H1 (cell line): ENCODE measurements at regions not wholly inside any gene's neighbourhood (a gene's known extent, or its start where the extent isn't known, plus 50 kb on each side); places are given as distances from the start of the nearest gene placed in this dataset.
"Not testable (repeated sequence)": the region's sequence is repeated elsewhere in the genome, so short reads cannot be mapped to it uniquely, and the experiment has no call there.

ENCODE experiments used
- CTCF ChIA-PET: fragments of 300-600 bp; sonication (Branson Sonifier 250); formaldehyde crosslinking; loops from one replicate; lab custom pipeline; 2021; ENCODE audit not compliant: partially characterized antibody; lab: Charles Lee
- POLR2A ChIA-PET: fragments of 300-600 bp; sonication (Branson Sonifier 250); formaldehyde crosslinking; loops from one replicate; lab custom pipeline; 2021; ENCODE audit warnings: inconsistent platforms; ENCODE audit not compliant: partially characterized antibody; lab: Charles Lee
- DNase-seq, 2 experiments: peaks; one replicate each; pipeline versions ENCODE4 v3.0.0 to v3.0.0-alpha.2; 2010 to 2022; ENCODE audit warnings: low spot score in 2 of 2, low read depth in 1 of 2, mixed read lengths in 1 of 2
- FAIRE-seq: peaks from 2 replicates; lab custom pipeline; 2011; peaks lifted over from hg19 to GRCh38; lab: Jason Lieb, UNC
- H2AFZ ChIP-seq: 2 replicates; pipeline ENCODE4 v1.8.1; 2012; ENCODE audit warnings: low read length, inconsistent platforms
- H2AK5ac ChIP-seq: 2 replicates; pipeline ENCODE4 v1.6.1; 2013; ENCODE audit warnings: low read depth, low read length
- H2BK120ac ChIP-seq: replicated peaks from 2 replicates; pipeline ENCODE3; 2013; ENCODE audit warnings: low read depth, low read length, inconsistent platforms
- H2BK12ac ChIP-seq: 2 replicates; pipeline ENCODE4 v1.6.1; 2013; ENCODE audit warnings: low read depth, low read length
- H2BK15ac ChIP-seq: 2 replicates; pipeline ENCODE4 v1.6.1; 2013; ENCODE audit warnings: low read length
- H2BK20ac ChIP-seq: 2 replicates; pipeline ENCODE4 v1.6.1; 2013; ENCODE audit warnings: low read length
- H2BK5ac ChIP-seq: 2 replicates; pipeline ENCODE4 v1.6.1; 2013; ENCODE audit warnings: low read depth, low read length
- H3K14ac ChIP-seq: 2 replicates; pipeline ENCODE4 v1.6.1; 2013; ENCODE audit warnings: inconsistent platforms; ENCODE audit not compliant: insufficient read length
- H3K18ac ChIP-seq: 2 replicates; pipeline ENCODE4 v1.6.1; 2013; ENCODE audit warnings: low read length; ENCODE audit errors: extremely low read depth
- H3K23ac ChIP-seq: 2 replicates; pipeline ENCODE4 v1.6.1; 2013; ENCODE audit warnings: inconsistent platforms; ENCODE audit not compliant: insufficient read length
- H3K23me2 ChIP-seq: 2 replicates; pipeline ENCODE4 v1.6.1; 2013; ENCODE audit warnings: low read depth, low read length
- H3K27ac ChIP-seq: 2 replicates; pipeline ENCODE4 v1.6.1; 2011; ENCODE audit warnings: low read depth, low read length, inconsistent platforms
- H3K27me3 ChIP-seq, 4 experiments: replicated peaks in 1 of 4; 1 replicate in 1 of 4; 2 replicates in 3 of 4; pipeline versions ENCODE4 v1.6.1 to v1.8.1; 2011 to 2013; ENCODE audit warnings: low read length in 3 of 4, mild to moderate bottlenecking in 3 of 4, inconsistent platforms in 2 of 4, mixed read lengths in 2 of 4, moderate library complexity in 1 of 4; ENCODE audit not compliant: control insufficient read depth in 3 of 4, insufficient read depth in 3 of 4; ENCODE audit errors: extremely low read depth in 1 of 4
- H3K36me3 ChIP-seq, 4 experiments: 2 replicates each; pipeline versions ENCODE4 v1.6.1 to v1.8.1; 2011 to 2013; ENCODE audit warnings: mild to moderate bottlenecking in 4 of 4, low read length in 3 of 4, moderate library complexity in 2 of 4, control low read depth in 1 of 4, inconsistent platforms in 1 of 4; ENCODE audit not compliant: insufficient read depth in 4 of 4, control insufficient read depth in 2 of 4
- H3K4ac ChIP-seq: replicated peaks from 2 replicates; pipeline ENCODE3; 2013; ENCODE audit warnings: low read length, low read depth, mixed read lengths, inconsistent platforms; ENCODE audit not compliant: insufficient read length
- H3K4me1 ChIP-seq, 4 experiments: replicated peaks in 1 of 4; 1 replicate in 1 of 4; 2 replicates in 3 of 4; pipeline versions ENCODE4 v1.6.1 to v1.8.1; 2011 to 2013; ENCODE audit warnings: low read length in 3 of 4, inconsistent platforms in 2 of 4, mixed read lengths in 1 of 4; ENCODE audit not compliant: insufficient read depth in 4 of 4, control insufficient read depth in 3 of 4
- H3K4me2 ChIP-seq, 2 experiments: 2 replicates each; pipeline versions ENCODE4 v1.6.1 to v1.8.1; 2011 to 2013; ENCODE audit warnings: low read depth in 2 of 2, low read length in 2 of 2, control low read depth in 1 of 2, inconsistent platforms in 1 of 2, mild to moderate bottlenecking in 1 of 2; ENCODE audit not compliant: insufficient read depth in 1 of 2
- H3K4me3 ChIP-seq, 4 experiments: fragments of 200-600, 300-600 bp in 1 of 4; sonication (generic), shearing (Covaris generic), sonication (Bioruptor Twin) in 1 of 4; 2 replicates each; pipeline versions ENCODE4 v1.5.1 to v1.8.1; 2011 to 2016; ENCODE audit warnings: low read length in 4 of 4, low read depth in 3 of 4, control low read depth in 2 of 4, inconsistent platforms in 2 of 4, mild to moderate bottlenecking in 2 of 4, mixed read lengths in 1 of 4, moderate library complexity in 1 of 4; ENCODE audit not compliant: insufficient read depth in 2 of 4; ENCODE audit errors: extremely low read depth in 1 of 4
- H3K56ac ChIP-seq: replicated peaks from 2 replicates; pipeline ENCODE3; 2013; ENCODE audit warnings: low read depth, mild to moderate bottlenecking, mixed read lengths, low read length, inconsistent platforms; ENCODE audit not compliant: insufficient read length
- H3K79me1 ChIP-seq: 2 replicates; pipeline ENCODE4 v1.6.1; 2013; ENCODE audit warnings: low read depth, low read length, control low read depth
- H3K79me2 ChIP-seq, 2 experiments: 2 replicates each; pipeline versions ENCODE4 v1.6.1 to v1.8.1; 2012 to 2013; ENCODE audit warnings: low read length in 2 of 2, mild to moderate bottlenecking in 2 of 2, inconsistent platforms in 1 of 2; ENCODE audit not compliant: insufficient read depth in 2 of 2, control insufficient read depth in 1 of 2
- H3K9ac ChIP-seq, 4 experiments: replicated peaks in 1 of 4; 1 replicate in 1 of 4; 2 replicates in 3 of 4; pipeline versions ENCODE4 v1.6.1 to v1.8.1; 2011 to 2013; ENCODE audit warnings: low read depth in 3 of 4, low read length in 3 of 4, control low read depth in 2 of 4, mild to moderate bottlenecking in 2 of 4, moderate library complexity in 2 of 4, inconsistent platforms in 1 of 4; ENCODE audit errors: extremely low read depth in 1 of 4
- H3K9me3 ChIP-seq, 2 experiments: 2 replicates each; pipeline versions ENCODE4 v1.6.1 to v1.8.1; 2012 to 2013; ENCODE audit warnings: mild to moderate bottlenecking in 2 of 2, moderate library complexity in 2 of 2, control low read depth in 1 of 2, inconsistent platforms in 1 of 2, low read depth in 1 of 2, low read length in 1 of 2, mixed read lengths in 1 of 2; ENCODE audit not compliant: insufficient read depth in 2 of 2
- H4K20me1 ChIP-seq, 2 experiments: replicated peaks in 1 of 2; 2 replicates each; pipeline versions ENCODE3 to v1.8.1; 2011 to 2013; ENCODE audit warnings: inconsistent platforms in 2 of 2, low read length in 2 of 2, mild to moderate bottlenecking in 1 of 2; ENCODE audit not compliant: insufficient read depth in 2 of 2, control insufficient read depth in 1 of 2
- H4K5ac ChIP-seq: 2 replicates; pipeline ENCODE4 v1.6.1; 2013; ENCODE audit warnings: low read length, low read depth, mixed read lengths, inconsistent platforms; ENCODE audit not compliant: insufficient read length
- H4K8ac ChIP-seq: 2 replicates; pipeline ENCODE4 v1.8.0; 2013; ENCODE audit warnings: mild to moderate bottlenecking, moderate library complexity, low read length, inconsistent platforms; ENCODE audit not compliant: insufficient read depth; ENCODE audit errors: extremely low read depth
- H4K91ac ChIP-seq: replicated peaks from 2 replicates; pipeline ENCODE3; 2013; ENCODE audit warnings: low read length, mixed read lengths, inconsistent platforms; ENCODE audit not compliant: insufficient read length
- WGBS, 2 experiments: shearing (Covaris generic) in 1 of 2; methylation state at CpG; one replicate each; pipeline versions ENCODE4 v1.1.6 to v1.1.7; 2013 to 2015; ENCODE audit warnings: low lambda C conversion rate in 2 of 2, mixed read lengths in 2 of 2, inconsistent platforms in 1 of 2, low coverage in 1 of 2, missing lambda C conversion rate in 1 of 2; ENCODE audit not compliant: insufficient replicate concordance in 2 of 2, insufficient coverage in 1 of 2, insufficient read length in 1 of 2; ENCODE audit errors: extremely low coverage in 1 of 2, missing lambda C conversion rate in 1 of 2; 5-methylcytosine and 5-hydroxymethylcytosine counted together

DNA sequence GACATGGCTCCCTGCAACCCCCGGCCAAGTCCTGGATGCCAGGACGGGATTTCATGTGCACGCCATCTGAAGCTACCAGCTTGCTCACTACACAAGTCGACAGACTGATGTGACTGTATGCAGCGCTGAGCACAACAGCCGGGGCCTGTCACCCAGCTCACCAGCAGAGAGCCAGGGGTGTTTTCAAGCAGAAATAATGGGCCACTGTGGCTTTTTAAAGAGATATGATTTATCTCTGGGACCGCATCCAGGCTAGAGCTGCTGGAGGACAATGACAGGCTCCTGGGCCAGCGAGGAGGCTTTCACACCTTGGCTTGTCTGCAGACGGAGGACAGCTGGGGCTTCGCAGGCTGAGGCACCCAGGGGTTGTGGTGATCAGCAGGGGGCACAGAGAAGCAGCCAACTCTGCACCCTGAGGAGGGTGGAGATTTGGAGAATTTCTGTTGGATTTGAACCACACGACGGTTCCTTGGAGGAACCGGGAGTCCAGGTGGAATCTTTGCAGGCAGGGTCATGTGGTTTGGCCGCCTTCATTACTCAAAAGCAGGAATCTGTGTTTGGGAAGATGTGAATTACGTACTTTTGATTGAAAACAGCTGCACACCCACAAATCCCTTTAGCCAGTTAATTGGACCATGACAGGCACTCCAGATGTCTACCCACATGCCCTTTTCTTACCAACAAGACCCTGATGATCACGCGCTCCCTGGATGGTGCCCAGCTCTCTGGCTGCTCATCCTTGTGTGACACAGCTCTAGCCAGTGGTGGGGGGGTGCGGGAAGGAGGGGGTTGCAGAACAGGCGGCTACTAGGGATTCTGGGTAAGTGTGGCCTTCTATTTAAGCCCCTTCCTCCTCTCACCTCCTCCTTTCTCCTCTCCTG lies 430.6 kb downstream of the PREX1 start:
- H3K4me1 ChIP-seq, H2BK5ac ChIP-seq, H4K5ac ChIP-seq, H3K23ac ChIP-seq, H3K14ac ChIP-seq, H3K4me2 ChIP-seq, DNase-seq, H2BK15ac ChIP-seq, H3K36me3 ChIP-seq, H2BK120ac ChIP-seq, H2BK20ac ChIP-seq, H3K27ac ChIP-seq, H4K20me1 ChIP-seq, H4K91ac ChIP-seq, H2AFZ ChIP-seq, H3K9ac ChIP-seq, H3K56ac ChIP-seq, H3K27me3 ChIP-seq, H3K79me2 ChIP-seq, FAIRE-seq, H3K4ac ChIP-seq, H2AK5ac ChIP-seq, H3K18ac ChIP-seq, H2BK12ac ChIP-seq, H3K9me3 ChIP-seq, POLR2A ChIA-PET, H3K4me3 ChIP-seq, H3K23me2 ChIP-seq, H3K79me1 ChIP-seq: not testable (repeated sequence)
- CTCF ChIA-PET: interaction anchor here (0.8 to 3.1 kb wide), 3 partner anchors 7 to 223 kb away, joined by 3 to 15 read pairs (median 3); no protein-coding TSS in a partner anchor
- H4K8ac ChIP-seq: peak overlapping the region; percentile 31; the same call in 1 of the 2 replicates
- WGBS, 2 experiments: 94% methylated on average over 19 of the region's 19 CpGs; no CpG with 5 or more reads in 1 of the 2 experiments
